Thoracic aorta (tissue), 2 donors: ENCODE measurements at regions not wholly inside any gene's neighbourhood (a gene's known extent, or its start where the extent isn't known, plus 50 kb on each side); places are given as distances from the start of the nearest gene placed in this dataset.

Source experiments
- ATAC-seq: fragments of 150-250 bp; one replicate; pipeline ENCODE4 v1.8.0; 2017; ENCODE audit warnings: low read depth; ENCODE audit not compliant: insufficient number of reproducible peaks, low FRiP score
- DNase-seq: peaks from one replicate; pipeline ENCODE4 v3.0.0-alpha.2; 2020; ENCODE audit warnings: low spot score
- H3K27ac ChIP-seq, 2 donors: fragments of 200-600 bp; sonication (generic); 1 replicate in 1 of 2; 2 replicates in 1 of 2; pipeline ENCODE4 v1.5.1; 2016; ENCODE audit warnings: mild to moderate bottlenecking in 2 of 2, moderate library complexity in 2 of 2
- H3K27me3 ChIP-seq: fragments of 200-600 bp; sonication (generic); replicated peaks from 2 replicates; pipeline ENCODE4 v1.6.0; 2016; ENCODE audit warnings: mild to moderate bottlenecking; ENCODE audit not compliant: insufficient read depth
- H3K36me3 ChIP-seq: fragments of 200-600 bp; sonication (generic); one replicate; pipeline ENCODE4 v1.5.1; 2016
- H3K4me1 ChIP-seq, 2 donors: fragments of 200-600 bp; sonication (generic); 1 replicate in 1 of 2; 2 replicates in 1 of 2; pipeline versions ENCODE4 v1.5.1 to v1.6.0; 2016; ENCODE audit warnings: low read depth in 2 of 2, mild to moderate bottlenecking in 1 of 2; ENCODE audit not compliant: control insufficient read depth in 1 of 2
- H3K4me3 ChIP-seq: fragments of 200-600 bp; sonication (generic); 2 replicates; pipeline ENCODE4 v1.5.1; 2016; ENCODE audit warnings: mild to moderate bottlenecking
- H3K9me3 ChIP-seq: fragments of 200-600 bp; sonication (generic); 2 replicates; pipeline ENCODE4 v1.5.1; 2016
- CTCF ChIP-seq: fragments of 200-600 bp; sonication (generic); IDR thresholded peaks from one replicate; pipeline ENCODE4 v1.5.1; 2019; ENCODE audit warnings: antibody characterized with exemption

DNA sequence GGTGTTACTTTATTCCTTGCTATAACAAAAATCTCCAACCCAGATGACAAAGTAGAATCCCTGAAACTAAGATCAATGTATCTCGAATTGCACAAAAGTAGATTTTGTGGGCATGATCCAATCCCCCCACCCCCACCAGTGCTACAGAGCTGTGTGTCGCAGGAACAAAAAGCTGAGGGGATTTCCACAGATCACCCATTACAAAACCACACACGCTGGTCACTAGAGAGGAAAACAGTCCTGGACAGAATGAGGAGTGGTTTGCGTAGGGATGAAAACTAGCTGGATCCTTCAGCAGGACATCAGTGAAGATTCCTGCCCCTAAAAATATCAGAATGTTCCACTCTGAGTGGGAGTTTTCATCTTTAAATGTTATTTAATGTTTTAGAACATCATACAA, 165.3 kb upstream of the STK17B start:
- no peak overlapping the region for H3K27ac ChIP-seq
- TF ChIP-seq CTCF: no peak
- H3K4me3 ChIP-seq: no peak overlapping the region
- H3K27me3 ChIP-seq: no peaks in the 10 kb centered on the region
- DNase-seq (no peak), ATAC-seq (no peak)
- peaks cover 2 to 8% of the 10 kb centered on the region in 2 donors for H3K4me1 ChIP-seq
- no peaks in the 10 kb centered on the region for H3K36me3 ChIP-seq
- H3K9me3 ChIP-seq: no peaks in the 10 kb centered on the region

DNA sequence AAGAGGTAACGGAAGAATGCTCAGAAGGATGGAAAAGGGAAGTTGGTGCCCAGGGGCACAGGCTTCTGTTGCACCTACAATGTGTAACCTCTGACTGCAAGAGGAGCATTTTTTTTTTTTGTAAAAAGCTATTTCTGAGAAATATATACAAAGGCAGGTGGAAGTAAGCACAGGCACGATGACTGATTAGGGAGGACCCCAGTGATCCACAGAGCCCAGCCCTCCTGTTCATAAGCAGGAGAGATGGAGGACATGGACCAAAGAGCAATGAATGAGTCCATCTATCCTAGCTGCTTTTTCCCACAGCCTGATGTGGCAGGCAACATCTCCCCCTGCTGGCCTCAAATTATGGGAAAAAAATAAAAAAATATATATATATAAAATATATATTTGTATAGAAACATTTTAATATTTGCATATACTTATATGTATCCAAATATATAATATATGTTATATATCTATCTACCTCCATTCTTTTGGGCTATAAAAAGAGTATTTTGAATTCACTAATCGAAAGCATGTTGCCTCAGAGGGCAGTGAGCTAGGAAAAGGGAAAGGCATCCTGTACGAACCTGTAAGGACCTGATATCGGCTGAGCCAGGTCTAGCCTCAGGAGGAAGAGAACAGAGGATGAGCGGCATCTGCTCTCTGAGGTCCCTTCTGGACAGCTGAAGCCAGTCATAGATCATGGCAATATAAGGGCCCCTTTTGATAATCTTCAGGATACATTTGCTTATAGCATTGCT, 166.0 kb upstream of the STK17B start:
- Histone ChIP-seq H3K9me3 (no peaks in the 10 kb centered on the region), H3K36me3 (no peaks in the 10 kb centered on the region), H3K27ac (no peak overlapping the region), H3K4me3 (no peak overlapping the region), H3K27me3 (no peaks in the 10 kb centered on the region), H3K4me1 (peaks cover 2 to 8% of the 10 kb centered on the region in 2 donors)
- TF ChIP-seq CTCF: peak; percentile 53
- no peak for DNase-seq
- ATAC-seq: no peak

- Histone ChIP-seq H3K27me3 (no peaks in the 10 kb centered on the region), H3K27ac (no peak overlapping the region), H3K4me3 (no peak overlapping the region), H3K36me3 (no peaks in the 10 kb centered on the region), H3K4me1 (peaks cover 2 to 8% of the 10 kb centered on the region in 2 donors), H3K9me3 (no peaks in the 10 kb centered on the region)
- no peak for DNase-seq
- no peak for ATAC-seq
- no peak for TF ChIP-seq CTCF
These were observed 167.1 kb upstream of the STK17B start for GRCh38 chr2:196338440-196338839.

GRCh38 chr2:196341277-196341841, 170.0 kb upstream of the STK17B start:
- no peaks in the 10 kb centered on the region for H3K9me3 ChIP-seq
- no peak overlapping the region for H3K27ac ChIP-seq
- no peaks in the 10 kb centered on the region for H3K27me3 ChIP-seq
- TF ChIP-seq CTCF: no peak
- H3K4me3 ChIP-seq: no peak overlapping the region
- DNase-seq (no peak), ATAC-seq (no peak)
- no peaks in the 10 kb centered on the region for H3K36me3 ChIP-seq
- peaks cover 0 to 8% of the 10 kb centered on the region in 2 donors for H3K4me1 ChIP-seq

DNA sequence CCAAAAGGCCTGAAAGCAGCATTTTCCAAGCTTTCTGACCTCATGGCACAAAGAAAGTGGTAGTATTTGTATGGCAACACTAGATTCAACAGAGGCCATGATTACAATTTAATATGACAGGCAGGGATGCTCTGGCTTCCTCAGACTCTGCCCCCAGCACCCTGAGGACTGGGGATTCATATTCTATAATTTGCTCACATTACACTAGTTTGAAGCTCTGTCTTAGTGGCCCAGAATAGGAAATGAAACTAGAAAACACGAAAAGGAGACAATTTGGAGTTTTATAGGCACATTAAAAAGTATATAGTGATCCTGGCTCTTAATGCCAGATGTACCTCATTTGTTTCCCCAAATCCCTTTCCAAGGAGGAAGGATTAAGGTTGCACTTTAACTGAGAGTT, 173.0 kb upstream of the STK17B start:
- Histone ChIP-seq H3K9me3 (no peaks in the 10 kb centered on the region), H3K27ac (no peak overlapping the region), H3K27me3 (no peaks in the 10 kb centered on the region), H3K4me1 (no peaks in the 10 kb centered on the region), H3K36me3 (no peaks in the 10 kb centered on the region), H3K4me3 (no peak overlapping the region)
- no peak for TF ChIP-seq CTCF
- no peak for DNase-seq
- no peak for ATAC-seq
